HG03025 (cell line): ENCODE measurements at regions not wholly inside any gene's neighbourhood (a gene's known extent, or its start where the extent isn't known, plus 50 kb on each side); places are given as distances from the start of the nearest gene placed in this dataset.
"Not testable (repeated sequence)": the region's sequence is repeated elsewhere in the genome, so short reads cannot be mapped to it uniquely, and the experiment has no call there.

Experiments
- ATAC-seq: cut with Tn5 transposase; IDR thresholded peaks from one replicate; pipeline ENCODE4 v1.9.1; 2021; ENCODE audit warnings: mild to moderate bottlenecking, moderate library complexity; ENCODE audit not compliant: unreplicated experiment, low FRiP score

- no peak for ATAC-seq
Measured at GRCh38 chr5:89211836-89212235, 328.9 kb upstream of the MEF2C start.

DNA sequence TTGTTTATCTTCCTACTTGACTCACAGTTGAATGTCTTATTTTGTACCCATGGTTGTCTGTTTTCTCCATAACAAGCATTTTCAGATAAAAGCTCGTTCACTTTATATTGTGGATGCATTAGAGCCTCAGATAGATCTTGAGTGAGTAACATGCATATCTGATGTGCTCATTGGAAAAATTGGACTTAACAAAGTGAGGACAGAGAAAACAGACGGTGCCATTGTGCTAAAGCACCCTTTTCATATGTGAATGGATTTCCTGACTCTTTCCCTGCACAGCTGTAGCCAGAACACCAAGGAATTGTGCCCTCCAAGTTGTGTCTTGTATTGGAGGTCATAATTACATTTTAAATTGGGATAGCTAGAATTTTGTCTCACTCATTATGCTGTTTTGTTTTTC, 325.8 kb upstream of the MEF2C start:
- no peak for ATAC-seq

DNA sequence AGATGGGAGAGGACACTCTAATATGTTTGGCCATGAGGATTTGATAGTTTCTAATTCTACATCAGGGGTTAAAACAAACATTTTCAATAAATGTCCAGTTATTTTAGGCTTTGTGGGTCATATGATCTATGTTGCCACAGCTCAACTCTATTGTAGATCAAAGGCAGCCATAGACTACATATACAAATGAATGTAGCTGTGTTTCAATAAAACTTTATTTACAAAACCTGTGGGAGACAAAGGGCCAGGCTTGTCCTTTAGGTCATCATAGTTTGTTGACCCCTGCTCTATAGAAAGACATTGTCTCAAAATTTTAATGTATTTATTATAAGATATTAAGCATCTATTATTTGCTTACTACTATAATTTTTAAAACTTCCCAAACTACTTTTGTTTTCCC, 325.4 kb upstream of the MEF2C start:
- no peak for ATAC-seq

DNA sequence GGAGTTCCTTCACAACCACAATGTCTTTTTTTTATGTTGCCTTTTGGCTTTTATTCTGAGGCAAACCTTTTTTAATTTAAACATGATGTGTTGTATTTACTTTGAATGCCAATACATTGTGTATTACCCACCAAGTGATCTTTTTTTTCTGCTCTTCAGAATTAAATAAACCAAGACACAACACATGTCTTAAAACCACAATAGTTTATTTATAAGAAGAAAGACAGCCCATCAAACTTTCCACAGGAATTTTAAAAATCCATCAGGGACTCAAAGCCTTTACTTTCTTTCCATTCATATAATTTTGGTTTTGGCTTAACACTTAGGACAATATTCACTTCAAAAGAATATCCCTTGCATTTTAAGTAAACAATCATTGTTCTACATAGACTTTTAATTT, 321.8 kb upstream of the MEF2C start:
- ATAC-seq = no peak

GRCh38 chr5:89203611-89204010, 320.6 kb upstream of the MEF2C start:
- ATAC-seq = no peak

DNA sequence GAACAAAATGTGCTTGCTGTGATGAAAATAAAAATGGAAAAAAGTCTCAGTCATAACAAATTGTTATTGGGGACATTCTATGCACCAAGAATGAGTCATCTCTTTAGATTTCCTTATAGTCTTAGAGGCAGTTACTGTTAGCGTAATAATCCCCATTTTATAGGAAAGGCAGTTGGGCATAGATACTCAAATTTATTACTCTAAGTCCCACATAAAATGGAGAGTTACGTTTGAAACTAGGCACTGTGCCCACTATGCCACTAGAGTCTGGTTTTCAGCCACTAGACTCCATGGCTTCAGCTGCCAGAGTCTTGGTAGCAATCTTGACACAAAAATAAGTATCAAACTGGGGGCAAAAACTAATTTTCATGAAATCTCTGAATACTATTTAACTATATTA, 317.9 kb upstream of the MEF2C start:
- no peak for ATAC-seq

DNA sequence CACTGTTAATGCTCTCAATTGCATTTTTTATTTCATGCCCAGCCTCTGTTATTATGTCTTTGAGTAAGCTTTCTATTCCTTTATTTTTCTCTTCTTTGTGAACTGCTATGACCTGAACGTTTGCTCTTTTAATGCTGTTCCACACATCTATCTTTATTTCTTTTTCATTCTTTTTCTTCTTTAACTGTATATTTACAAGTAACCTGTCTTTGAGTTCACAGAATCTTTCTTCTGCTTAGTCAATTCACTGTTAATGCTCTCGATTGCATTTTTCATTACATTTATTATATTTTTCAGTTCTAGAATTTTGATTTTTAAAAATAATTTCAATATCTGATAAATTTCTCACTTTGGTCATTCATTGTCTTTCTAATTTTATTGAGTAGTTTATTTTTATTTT, 316.3 kb upstream of the MEF2C start:
- ATAC-seq = no peak

- no peak for ATAC-seq
Measured at GRCh38 chr5:89191374-89191773, 308.4 kb upstream of the MEF2C start.

GRCh38 chr5:89190515-89191265, 307.7 kb upstream of the MEF2C start:
- no peak for ATAC-seq

DNA sequence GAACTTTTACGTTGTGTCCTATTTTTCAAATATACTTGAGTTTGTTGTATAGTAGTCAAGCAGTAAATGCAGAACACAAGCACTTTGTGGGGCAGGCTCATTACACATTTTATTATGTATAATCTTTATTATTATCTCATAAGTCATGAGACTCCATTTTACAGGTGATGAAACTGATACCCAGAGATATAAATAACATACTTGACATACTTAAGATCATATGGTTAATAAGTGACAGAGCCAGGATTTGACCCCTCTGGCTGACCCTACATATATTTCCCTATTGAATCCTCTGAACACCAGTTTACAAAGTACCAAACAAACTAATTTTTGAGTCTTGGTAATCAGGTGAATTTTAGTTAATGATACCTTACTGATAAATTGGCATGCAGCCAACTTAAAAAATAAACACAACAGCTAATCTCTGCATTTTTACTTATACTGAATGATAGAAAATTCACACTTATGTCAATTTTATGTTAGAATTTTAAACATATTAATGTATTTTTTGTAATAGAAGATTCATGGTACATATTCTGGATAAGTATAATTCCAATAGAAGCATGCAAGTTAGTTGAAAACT, 305.0 kb upstream of the MEF2C start:
- ATAC-seq = no peak

GRCh38 chr5:89187268-89187667, 304.3 kb upstream of the MEF2C start:
- no peak for ATAC-seq

GRCh38 chr5:89181546-89181945, 298.6 kb upstream of the MEF2C start:
- no peak for ATAC-seq

- ATAC-seq = no peak
Measured at GRCh38 chr5:89179731-89180130, 296.7 kb upstream of the MEF2C start.

GRCh38 chr5:89178541-89178940, 295.6 kb upstream of the MEF2C start:
- ATAC-seq = no peak

DNA sequence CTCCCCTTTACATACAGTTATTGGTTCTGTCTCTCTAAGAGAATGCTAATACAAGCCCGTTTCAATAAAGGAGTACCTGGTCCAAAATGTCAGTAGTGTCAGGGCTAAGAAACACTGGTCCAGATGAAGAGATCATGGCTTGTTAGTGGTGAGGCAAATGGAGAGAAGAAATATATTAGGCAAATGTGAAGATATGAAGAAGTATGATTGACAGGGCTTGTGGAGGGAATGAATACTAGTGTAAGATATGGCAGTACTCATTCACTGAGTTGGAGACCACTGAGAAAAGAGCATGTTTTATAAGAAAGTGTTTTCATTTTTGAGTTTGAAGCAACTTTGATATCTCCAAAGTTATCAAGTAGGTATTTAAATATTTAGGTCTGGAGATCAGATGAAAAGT, 290.5 kb upstream of the MEF2C start:
- no peak for ATAC-seq

GRCh38 chr5:89168766-89169165, 285.8 kb upstream of the MEF2C start:
- no peak for ATAC-seq

DNA sequence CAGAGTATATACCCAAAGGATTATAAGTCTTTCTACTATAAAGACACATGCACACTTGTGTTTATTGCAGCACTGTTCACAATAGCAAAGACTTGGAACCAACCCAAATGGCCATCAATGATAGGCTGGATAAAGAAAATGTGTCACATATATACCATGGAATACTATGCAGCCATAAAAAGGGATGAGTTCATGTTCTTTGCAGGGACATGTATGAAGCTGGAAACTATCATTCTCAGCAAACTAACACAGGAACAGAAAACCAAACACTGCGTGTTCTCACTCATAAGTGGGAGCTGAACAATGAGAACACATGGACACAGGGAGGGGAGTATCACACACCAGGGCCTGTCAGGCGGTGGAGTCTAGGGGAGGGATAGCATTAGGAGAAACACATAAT, 281.7 kb upstream of the MEF2C start:
- ATAC-seq = not testable (repeated sequence)

DNA sequence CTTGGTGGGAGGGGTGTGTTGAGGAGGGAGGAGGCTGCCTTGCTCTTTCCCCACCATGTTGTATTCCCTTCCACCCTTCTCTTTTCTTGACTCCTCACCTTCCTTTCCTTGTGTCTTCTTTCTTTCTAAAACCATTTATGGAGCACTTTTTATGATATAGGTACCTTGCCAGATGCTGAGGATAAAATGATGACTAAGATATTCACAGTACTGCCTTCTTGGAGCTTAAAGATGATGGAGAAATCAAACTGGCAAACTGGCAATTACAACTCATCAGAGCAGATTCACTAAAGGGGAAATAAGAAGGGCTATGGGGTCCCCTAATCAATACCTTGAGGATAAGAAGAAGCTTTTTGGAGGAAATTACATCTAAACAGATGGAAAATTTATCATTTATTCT, 273.2 kb upstream of the MEF2C start:
- ATAC-seq = no peak

DNA sequence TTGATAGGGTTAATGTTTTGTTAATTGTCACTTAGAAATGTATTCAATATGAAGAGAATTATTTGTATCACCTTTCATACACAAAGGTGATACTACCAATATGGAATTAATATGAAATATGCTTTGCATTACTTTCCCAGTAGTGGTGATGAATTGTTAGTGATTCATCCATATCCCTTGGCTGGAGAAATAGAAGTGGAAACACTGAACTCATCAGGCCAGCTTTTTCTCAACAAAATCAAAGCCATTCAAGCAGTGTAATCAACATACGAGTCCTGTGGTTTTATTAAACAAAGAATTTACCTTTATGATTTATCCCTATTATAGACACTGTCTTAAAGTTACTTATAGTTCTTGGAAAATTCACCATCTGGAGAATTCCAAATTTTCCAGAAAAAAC, 264.0 kb upstream of the MEF2C start:
- ATAC-seq = no peak

- no peak for ATAC-seq
Measured at GRCh38 chr5:89137148-89137547, 254.2 kb upstream of the MEF2C start.

DNA sequence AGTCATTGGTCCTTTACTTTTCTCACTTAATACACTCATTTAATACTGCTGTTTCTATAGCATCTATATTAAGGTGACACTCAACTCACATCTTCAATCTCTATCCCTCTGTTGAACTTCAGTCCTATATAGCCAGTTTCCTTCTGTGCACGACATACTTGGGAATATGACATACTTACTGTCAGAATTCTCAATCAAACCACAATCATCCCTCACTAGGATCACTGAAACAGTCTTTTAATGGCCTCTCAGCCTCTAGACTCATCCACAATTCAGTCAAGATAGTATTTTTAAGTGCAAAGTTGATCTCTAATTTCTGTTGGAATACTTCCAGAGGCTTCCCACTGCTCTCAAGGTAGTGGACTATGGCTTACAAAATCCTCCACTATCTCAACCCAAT, 251.0 kb upstream of the MEF2C start:
- no peak for ATAC-seq

DNA sequence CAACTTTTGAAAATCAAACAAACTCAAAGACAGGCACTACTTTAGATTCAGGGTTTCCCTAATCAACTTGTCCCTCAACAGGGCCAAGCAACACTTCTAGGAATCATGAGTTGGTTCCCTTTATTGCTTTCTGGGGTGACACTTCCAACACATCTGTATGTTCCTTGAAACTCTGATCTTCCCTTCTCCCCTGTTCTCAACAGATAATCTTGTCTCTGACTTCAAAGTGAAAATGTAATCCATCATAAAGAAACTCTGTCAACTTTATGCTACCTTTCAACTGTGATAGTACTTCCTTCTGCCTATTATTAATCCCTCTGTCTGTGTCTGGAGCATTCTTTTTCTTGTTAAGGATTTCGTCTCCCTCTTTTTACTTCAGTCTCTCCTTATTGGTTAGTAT, 250.1 kb upstream of the MEF2C start:
- ATAC-seq = no peak

DNA sequence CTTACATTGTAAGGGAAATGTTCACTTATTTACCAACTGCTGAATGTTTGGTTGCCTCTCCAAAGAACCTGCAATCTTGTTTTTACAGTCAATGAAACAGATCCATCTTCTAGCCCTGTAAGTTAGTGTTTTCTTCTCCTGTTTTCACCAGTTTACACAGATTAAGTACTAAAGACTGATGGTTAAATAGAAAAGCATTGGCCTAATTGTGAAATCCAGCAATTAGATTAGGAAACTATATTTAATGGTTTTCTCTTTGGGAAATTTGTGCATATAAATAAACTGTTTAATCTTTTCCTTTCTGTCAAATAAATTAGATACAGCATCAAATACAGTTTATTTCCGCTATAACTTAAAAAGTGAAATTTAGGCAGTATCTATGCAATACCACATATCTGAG, 247.9 kb upstream of the MEF2C start:
- no peak for ATAC-seq
